Karpas-422 (cell line): ENCODE measurements at regions not wholly inside any gene's neighbourhood (a gene's known extent, or its start where the extent isn't known, plus 50 kb on each side); places are given as distances from the start of the nearest gene placed in this dataset.

Experiments
- DNase-seq: peaks from one replicate; pipeline ENCODE4 v3.0.0-alpha.2; 2015
- H2AFZ ChIP-seq: fragments of 200-600 bp; sonication (generic); 2 replicates; pipeline ENCODE4 v1.6.1; 2014; ENCODE audit warnings: antibody characterized with exemption, low read length, mixed read lengths
- H3K27ac ChIP-seq: fragments of 200-600 bp; sonication (generic); 2 replicates; pipeline ENCODE4 v1.5.1; 2014; ENCODE audit warnings: mild to moderate bottlenecking, low read length, moderate library complexity
- H3K27me3 ChIP-seq: fragments of 200-600 bp; sonication (generic); 2 replicates; pipeline ENCODE4 v1.6.1; 2014; ENCODE audit warnings: low read length, mixed read lengths
- H3K36me3 ChIP-seq: fragments of 200-600 bp; sonication (generic); 2 replicates; pipeline ENCODE4 v1.6.1; 2014; ENCODE audit warnings: low read length, mixed read lengths; ENCODE audit not compliant: insufficient read depth
- H3K4me1 ChIP-seq: fragments of 200-600 bp; sonication (generic); 2 replicates; pipeline ENCODE4 v1.6.1; 2014; ENCODE audit warnings: mild to moderate bottlenecking, low read length, mixed read lengths
- H3K4me2 ChIP-seq: fragments of 200-600 bp; sonication (generic); 2 replicates; pipeline ENCODE4 v1.6.1; 2014; ENCODE audit warnings: low read length, low read depth, mild to moderate bottlenecking; ENCODE audit not compliant: poor library complexity, severe bottlenecking
- H3K4me3 ChIP-seq: fragments of 200-600 bp; sonication (generic); 2 replicates; pipeline ENCODE4 v1.5.1; 2014; ENCODE audit warnings: mild to moderate bottlenecking, antibody characterized with exemption, low read length, mixed read lengths
- H3K79me2 ChIP-seq: fragments of 200-600 bp; sonication (generic); 2 replicates; pipeline ENCODE4 v1.6.1; 2014; ENCODE audit warnings: mild to moderate bottlenecking, low read length, mixed read lengths
- H3K9ac ChIP-seq: fragments of 200-600 bp; sonication (generic); 2 replicates; pipeline ENCODE4 v1.6.0; 2014; ENCODE audit warnings: low read length
- H3K9me2 ChIP-seq: fragments of 200-600 bp; sonication (generic), shearing (Covaris generic); replicated peaks from 2 replicates; pipeline ENCODE4 v1.6.0; 2014; ENCODE audit warnings: mild to moderate bottlenecking, low read length, moderate library complexity; ENCODE audit not compliant: insufficient read depth
- H3K9me3 ChIP-seq: fragments of 300-700, 200-600 bp; sonication (generic); 2 replicates; pipeline ENCODE4 v1.6.1; 2014; ENCODE audit warnings: low read length, mixed read lengths
- H4K20me1 ChIP-seq: fragments of 200-600 bp; sonication (generic); 2 replicates; pipeline ENCODE4 v1.6.1; 2014; ENCODE audit warnings: mild to moderate bottlenecking, antibody characterized with exemption, low read length, low read depth; ENCODE audit not compliant: insufficient read depth

DNA sequence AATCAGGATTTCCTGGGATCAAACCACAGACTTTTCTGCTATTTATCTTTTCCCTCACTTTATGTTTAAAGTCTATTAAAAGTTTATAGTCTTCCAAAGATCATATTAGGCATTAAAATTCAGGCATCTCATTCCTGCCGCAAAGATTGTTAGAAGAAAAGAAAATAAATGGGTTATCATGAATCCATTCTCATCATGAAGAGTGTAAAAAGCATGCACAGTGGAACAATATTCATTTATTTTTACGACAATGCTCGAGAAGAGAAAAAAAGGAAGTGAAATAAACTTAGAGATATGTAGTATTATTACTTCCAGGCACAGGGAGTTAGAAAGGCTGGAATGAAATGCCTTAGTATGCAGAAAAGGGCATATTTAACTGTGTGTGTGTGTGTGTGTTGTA lies 213.7 kb upstream of the PLSCR5 start:
- H3K4me1 ChIP-seq: no peaks in the 10 kb centered on the region
- no peak overlapping the region for H3K4me3 ChIP-seq
- H3K9me2 ChIP-seq: 0 out of 2 replicates have a peak, but pooled peaks cover 1% of the 10 kb centered on the region
- no peak overlapping the region for H2AFZ ChIP-seq
- no peaks in the 10 kb centered on the region for H3K79me2 ChIP-seq
- no peak overlapping the region for H3K27ac ChIP-seq
- H3K4me2 ChIP-seq: no peak overlapping the region
- no peak for DNase-seq
- H3K36me3 ChIP-seq: no peaks in the 10 kb centered on the region
- H3K27me3 ChIP-seq: no peaks in the 10 kb centered on the region
- peaks cover 4% of the 10 kb centered on the region; the same call in 1 of the 2 replicates for H3K9me3 ChIP-seq
- H3K9ac ChIP-seq: no peak overlapping the region
- no peaks in the 10 kb centered on the region for H4K20me1 ChIP-seq

DNA sequence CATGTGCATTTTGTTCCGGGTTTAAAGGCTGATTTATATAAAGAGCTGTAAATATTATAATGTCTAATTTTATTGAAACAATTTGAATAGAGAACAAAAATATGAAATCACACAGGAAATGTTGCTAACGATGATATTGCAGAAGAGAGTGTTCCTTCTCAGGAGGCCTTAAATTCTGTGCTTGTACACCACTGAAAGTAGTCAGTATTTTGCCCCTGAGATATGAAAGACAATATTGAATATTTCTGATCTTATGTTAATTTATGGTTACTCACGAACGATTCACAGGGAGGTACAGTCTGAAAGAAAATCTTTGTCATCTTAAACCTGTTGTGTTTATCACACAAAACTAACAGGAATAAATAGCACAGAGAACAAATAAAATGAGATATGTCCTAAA lies 213.2 kb upstream of the PLSCR5 start:
- Histone ChIP-seq H3K9me2 (no peaks in the 10 kb centered on the region), H3K79me2 (no peaks in the 10 kb centered on the region), H3K36me3 (no peaks in the 10 kb centered on the region), H3K9ac (no peak overlapping the region), H3K9me3 (peaks cover 4% of the 10 kb centered on the region; the same call in 1 of the 2 replicates), H4K20me1 (no peaks in the 10 kb centered on the region), H3K4me2 (no peak overlapping the region), H3K4me3 (no peak overlapping the region), H3K27ac (no peak overlapping the region), H3K27me3 (no peaks in the 10 kb centered on the region), H2AFZ (no peak overlapping the region), H3K4me1 (no peaks in the 10 kb centered on the region)
- DNase-seq: no peak

DNA sequence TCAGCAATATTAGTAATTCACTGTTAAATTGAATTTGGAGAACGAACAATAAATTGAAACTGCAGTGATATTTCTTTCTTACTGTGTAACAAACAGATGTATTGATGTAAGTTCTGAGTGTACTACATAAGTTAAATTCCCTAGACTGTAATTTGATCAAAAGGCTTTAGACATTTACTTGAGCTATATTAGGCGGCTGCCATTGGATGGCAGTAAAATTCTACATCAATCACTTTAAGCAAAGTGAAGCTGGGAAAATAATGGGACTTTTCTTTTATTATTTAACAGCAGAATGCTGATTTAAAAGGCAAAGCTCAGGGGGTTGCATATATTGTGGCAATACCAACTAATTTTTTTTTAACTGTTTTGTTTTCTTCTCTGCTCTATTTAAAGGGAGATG lies 212.6 kb upstream of the PLSCR5 start:
- Histone ChIP-seq H3K36me3 (no peaks in the 10 kb centered on the region), H3K9me2 (no peaks in the 10 kb centered on the region), H3K4me2 (no peak overlapping the region), H3K27me3 (no peaks in the 10 kb centered on the region), H3K79me2 (no peaks in the 10 kb centered on the region), H3K9ac (no peak overlapping the region), H3K4me1 (no peaks in the 10 kb centered on the region), H3K9me3 (peaks cover 4% of the 10 kb centered on the region; the same call in 1 of the 2 replicates), H3K27ac (no peak overlapping the region), H2AFZ (no peak overlapping the region), H3K4me3 (no peak overlapping the region), H4K20me1 (no peaks in the 10 kb centered on the region)
- no peak for DNase-seq

DNA sequence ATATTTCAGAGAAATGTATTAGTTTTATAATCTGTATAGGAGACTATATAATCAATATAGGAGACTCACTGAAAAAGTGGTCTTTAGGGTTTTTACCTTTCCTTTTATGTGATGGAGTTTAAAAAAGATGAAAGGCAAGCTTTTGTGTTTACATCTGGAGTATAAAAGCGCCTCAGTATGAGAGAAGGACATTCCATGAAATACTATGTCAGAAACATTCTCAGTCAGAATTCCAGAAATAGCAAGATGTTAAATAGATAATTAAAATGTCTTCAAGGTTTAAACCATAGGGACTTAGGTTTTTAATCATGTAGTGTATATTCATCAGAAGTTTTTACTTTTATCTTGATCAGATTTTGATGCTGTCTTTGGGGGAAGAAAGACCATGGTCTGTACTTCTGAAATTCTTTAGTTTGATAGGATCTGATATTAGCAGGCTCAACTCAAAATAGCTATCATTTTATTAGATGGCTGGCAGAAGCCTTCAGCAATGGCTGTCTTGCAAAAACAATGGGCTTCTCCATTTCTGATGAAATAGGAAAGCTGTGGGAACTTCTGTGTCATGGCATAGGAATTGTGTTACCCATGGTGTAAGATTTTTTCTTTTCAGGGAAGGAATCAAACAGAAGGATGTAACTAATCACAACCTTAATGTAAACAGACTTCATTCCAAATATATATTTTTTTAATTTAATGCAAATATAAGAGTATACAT lies 209.6 kb upstream of the PLSCR5 start:
- no peak for DNase-seq
- H3K4me3 ChIP-seq: no peak overlapping the region
- no peaks in the 10 kb centered on the region for H3K79me2 ChIP-seq
- no peaks in the 10 kb centered on the region for H3K9me2 ChIP-seq
- no peak overlapping the region for H3K27ac ChIP-seq
- no peak overlapping the region for H3K9ac ChIP-seq
- H4K20me1 ChIP-seq: no peaks in the 10 kb centered on the region
- no peak overlapping the region for H3K4me2 ChIP-seq
- H3K9me3 ChIP-seq: peaks cover 4% of the 10 kb centered on the region; the same call in 1 of the 2 replicates
- no peaks in the 10 kb centered on the region for H3K36me3 ChIP-seq
- no peak overlapping the region for H2AFZ ChIP-seq
- no peaks in the 10 kb centered on the region for H3K27me3 ChIP-seq
- H3K4me1 ChIP-seq: no peaks in the 10 kb centered on the region

DNA sequence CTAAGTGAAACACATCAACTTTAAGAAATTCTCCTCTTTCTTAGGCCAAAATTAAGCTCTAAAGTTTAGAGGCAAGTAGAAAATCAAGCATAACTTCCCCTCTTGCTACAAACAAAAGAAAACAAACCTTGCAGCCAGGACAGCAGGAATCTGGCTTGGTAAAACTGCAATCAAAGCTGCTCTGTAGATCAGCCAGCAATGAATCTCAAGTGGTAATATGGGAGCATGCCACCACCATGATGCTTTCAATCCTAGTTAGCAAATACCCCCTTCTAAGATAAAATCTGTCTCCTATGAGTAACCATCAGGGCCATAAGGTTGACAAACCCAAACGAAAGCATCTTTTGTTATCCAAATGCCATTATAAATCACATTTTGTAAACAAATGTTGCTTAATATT lies 208.3 kb upstream of the PLSCR5 start:
- no peak for DNase-seq
- H3K36me3 ChIP-seq: no peaks in the 10 kb centered on the region
- H3K27me3 ChIP-seq: no peaks in the 10 kb centered on the region
- no peaks in the 10 kb centered on the region for H3K79me2 ChIP-seq
- H3K9ac ChIP-seq: no peak overlapping the region
- H3K4me3 ChIP-seq: no peak overlapping the region
- peaks cover 2% of the 10 kb centered on the region; the same call in 1 of the 2 replicates for H3K9me3 ChIP-seq
- no peak overlapping the region for H2AFZ ChIP-seq
- no peaks in the 10 kb centered on the region for H3K4me1 ChIP-seq
- H4K20me1 ChIP-seq: no peaks in the 10 kb centered on the region
- no peak overlapping the region for H3K4me2 ChIP-seq
- H3K9me2 ChIP-seq: no peaks in the 10 kb centered on the region
- no peak overlapping the region for H3K27ac ChIP-seq

DNA sequence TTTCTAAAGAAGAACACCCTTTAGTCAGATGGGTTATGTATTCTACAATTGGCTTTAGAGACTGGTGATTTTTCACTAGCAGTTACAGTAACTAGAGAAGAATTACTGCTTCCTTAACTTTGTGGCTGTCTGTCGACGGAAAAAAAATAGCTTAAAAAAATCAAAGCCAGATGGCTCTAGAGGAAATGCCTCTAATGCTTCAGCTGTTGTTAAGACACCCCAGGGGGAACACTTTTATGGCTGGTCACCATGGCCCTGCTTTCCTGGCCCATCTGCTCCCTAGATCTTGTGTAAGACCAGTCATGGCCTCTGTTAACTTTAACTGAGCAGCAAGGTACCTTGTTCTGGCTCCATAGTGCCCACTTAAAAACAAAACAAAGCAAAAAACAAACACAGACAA lies 198.6 kb upstream of the PLSCR5 start:
- no peaks in the 10 kb centered on the region for H3K9me2 ChIP-seq
- no peaks in the 10 kb centered on the region for H3K4me1 ChIP-seq
- no peaks in the 10 kb centered on the region for H4K20me1 ChIP-seq
- no peak overlapping the region for H2AFZ ChIP-seq
- no peaks in the 10 kb centered on the region for H3K36me3 ChIP-seq
- H3K27me3 ChIP-seq: no peaks in the 10 kb centered on the region
- H3K4me3 ChIP-seq: no peak overlapping the region
- no peaks in the 10 kb centered on the region for H3K79me2 ChIP-seq
- no peak overlapping the region for H3K4me2 ChIP-seq
- peaks cover 12% of the 10 kb centered on the region; the same call in 1 of the 2 replicates for H3K9me3 ChIP-seq
- H3K27ac ChIP-seq: no peak overlapping the region
- H3K9ac ChIP-seq: no peak overlapping the region
- no peak for DNase-seq

DNA sequence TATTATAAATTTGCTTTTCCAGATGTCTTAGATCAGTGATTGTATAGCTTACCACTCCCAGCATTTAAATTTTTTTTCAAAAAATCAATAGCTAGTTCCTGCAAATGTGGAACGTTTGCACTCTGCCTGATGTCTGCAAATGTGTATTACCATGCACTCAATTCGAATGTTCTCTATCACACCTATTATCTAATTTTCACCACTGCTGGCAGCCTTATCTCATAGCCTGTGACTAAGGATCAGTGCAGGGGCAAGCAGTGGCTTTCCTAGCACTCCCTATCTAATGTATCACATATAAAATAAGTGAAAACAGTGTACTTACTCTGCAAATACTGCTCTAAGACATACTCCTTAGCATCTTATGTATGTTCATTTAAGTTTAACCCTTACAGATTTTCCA lies 196.3 kb upstream of the PLSCR5 start:
- H3K9me3 ChIP-seq: peaks cover 9% of the 10 kb centered on the region; the same call in 1 of the 2 replicates
- no peak overlapping the region for H2AFZ ChIP-seq
- H3K4me2 ChIP-seq: no peak overlapping the region
- H3K27ac ChIP-seq: no peak overlapping the region
- DNase-seq: no peak
- no peaks in the 10 kb centered on the region for H3K36me3 ChIP-seq
- no peaks in the 10 kb centered on the region for H3K4me1 ChIP-seq
- no peak overlapping the region for H3K9ac ChIP-seq
- no peaks in the 10 kb centered on the region for H4K20me1 ChIP-seq
- H3K9me2 ChIP-seq: no peaks in the 10 kb centered on the region
- no peaks in the 10 kb centered on the region for H3K79me2 ChIP-seq
- no peak overlapping the region for H3K4me3 ChIP-seq
- H3K27me3 ChIP-seq: no peaks in the 10 kb centered on the region

DNA sequence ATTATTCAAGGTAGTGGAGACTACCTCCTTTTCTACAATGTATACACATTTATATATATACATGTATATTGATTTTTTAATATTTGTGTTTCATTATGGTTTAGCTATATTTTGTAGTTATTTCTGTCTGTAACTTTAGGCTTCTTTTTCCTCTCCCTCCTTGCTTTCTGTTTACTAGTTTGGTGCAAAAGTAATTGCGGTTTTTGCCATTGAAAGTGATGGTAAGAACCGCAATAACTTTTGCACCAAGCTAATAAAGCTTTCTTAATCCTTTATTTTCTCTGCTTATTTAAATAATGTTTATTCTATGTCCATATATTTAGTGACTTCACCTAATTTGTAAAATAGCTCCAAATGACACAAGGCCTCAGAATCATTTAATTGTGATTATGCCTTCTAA lies 195.3 kb upstream of the PLSCR5 start:
- H3K9ac ChIP-seq: no peak overlapping the region
- H4K20me1 ChIP-seq: no peaks in the 10 kb centered on the region
- H3K9me2 ChIP-seq: no peaks in the 10 kb centered on the region
- no peak overlapping the region for H3K27ac ChIP-seq
- H3K79me2 ChIP-seq: no peaks in the 10 kb centered on the region
- no peak for DNase-seq
- H3K9me3 ChIP-seq: peaks cover 9% of the 10 kb centered on the region; the same call in 1 of the 2 replicates
- H3K4me1 ChIP-seq: no peaks in the 10 kb centered on the region
- no peaks in the 10 kb centered on the region for H3K36me3 ChIP-seq
- no peaks in the 10 kb centered on the region for H3K27me3 ChIP-seq
- no peak overlapping the region for H2AFZ ChIP-seq
- no peak overlapping the region for H3K4me2 ChIP-seq
- no peak overlapping the region for H3K4me3 ChIP-seq
